Activated CD8-positive, alpha-beta memory T cell treated with anti-CD3 and anti-CD28 coated beads for 4 hours (primary cell): ENCODE measurements at regions not wholly inside any gene's neighbourhood (a gene's known extent, or its start where the extent isn't known, plus 50 kb on each side); places are given as distances from the start of the nearest gene placed in this dataset.

ENCODE experiments used
- DNase-seq, 2 donors: peaks; one replicate each; pipeline ENCODE4 v3.0.0-alpha.2; 2020; ENCODE audit warnings: low read depth in 2 of 2

GRCh38 chr10:117424883-117425649, 49.8 kb upstream of the PDZD8 start:
- DNase-seq = no peak
